RCC 7860 (cell line): ENCODE measurements at regions not wholly inside any gene's neighbourhood (a gene's known extent, or its start where the extent isn't known, plus 50 kb on each side); places are given as distances from the start of the nearest gene placed in this dataset.
"Not testable (repeated sequence)": the region's sequence is repeated elsewhere in the genome, so short reads cannot be mapped to it uniquely, and the experiment has no call there.

Source experiments
- DNase-seq: peaks from one replicate; pipeline ENCODE4 v3.0.0-alpha.2; 2015; ENCODE audit warnings: low spot score
- FAIRE-seq: peaks from 2 replicates; lab custom pipeline; 2012; peaks lifted over from hg19 to GRCh38; lab: Jason Lieb, UNC

DNA sequence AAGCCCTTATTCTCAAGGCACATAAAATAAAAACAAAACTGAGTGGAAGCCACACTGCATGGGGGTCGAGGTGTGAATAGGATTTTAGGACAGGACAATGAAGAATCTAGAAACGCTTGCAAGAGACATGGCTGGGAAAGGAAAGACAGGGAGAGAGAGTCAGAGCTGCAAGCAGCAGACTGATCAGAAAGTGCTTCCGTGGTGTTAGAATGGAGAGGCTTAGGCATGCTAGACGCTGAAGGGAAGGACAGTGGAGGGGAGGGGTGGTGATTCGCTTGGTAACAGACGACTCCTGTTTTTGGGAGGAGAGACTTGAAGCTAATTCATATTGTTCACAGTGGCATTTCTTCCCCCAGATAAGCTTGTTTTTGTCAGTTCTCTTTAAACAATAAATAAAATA lies 173.5 kb downstream of the AIPL1 start:
- no peak for FAIRE-seq
- DNase-seq = no peak

DNA sequence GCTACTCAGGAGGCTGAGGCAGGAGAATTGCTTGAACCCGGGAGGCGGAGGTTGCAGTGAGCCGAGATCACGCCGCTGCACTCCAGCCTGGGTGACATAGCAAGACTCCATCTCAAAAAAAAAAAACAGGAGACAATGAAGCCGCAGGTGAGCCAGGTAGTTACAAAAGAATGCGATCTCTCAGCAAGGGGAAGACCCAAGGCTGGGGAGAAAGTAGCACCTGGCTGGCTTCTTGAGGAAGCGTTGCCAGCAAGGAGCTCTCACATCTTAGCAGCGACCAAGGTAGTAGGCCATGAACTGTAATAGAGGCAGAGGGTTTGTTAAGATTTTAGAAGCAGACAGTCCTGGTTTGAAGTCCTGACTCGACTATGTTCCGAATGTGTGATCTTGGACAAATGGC lies 175.0 kb downstream of the AIPL1 start:
- FAIRE-seq (no peak), DNase-seq (no peak)

DNA sequence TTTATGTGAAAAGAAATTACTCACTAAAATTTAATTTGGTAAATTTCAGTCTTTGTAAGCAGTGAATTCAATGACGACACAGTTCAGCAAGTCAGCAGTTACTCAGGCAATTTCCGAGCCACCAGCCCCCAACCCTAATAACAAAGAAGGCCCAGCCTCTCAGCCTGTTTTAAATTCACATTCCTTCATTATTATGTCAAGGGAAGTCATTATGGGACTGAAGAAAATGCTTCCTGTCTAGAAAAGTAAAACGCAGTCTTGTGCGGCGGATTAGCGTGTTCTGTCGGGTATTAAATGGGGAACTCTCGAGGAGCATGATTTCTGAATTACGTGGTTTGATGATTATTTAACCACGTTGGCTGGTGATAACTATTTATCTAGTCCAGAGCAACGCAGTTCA lies 177.6 kb downstream of the AIPL1 start:
- DNase-seq (peak; percentile 66), FAIRE-seq (peak; percentile 77)

DNA sequence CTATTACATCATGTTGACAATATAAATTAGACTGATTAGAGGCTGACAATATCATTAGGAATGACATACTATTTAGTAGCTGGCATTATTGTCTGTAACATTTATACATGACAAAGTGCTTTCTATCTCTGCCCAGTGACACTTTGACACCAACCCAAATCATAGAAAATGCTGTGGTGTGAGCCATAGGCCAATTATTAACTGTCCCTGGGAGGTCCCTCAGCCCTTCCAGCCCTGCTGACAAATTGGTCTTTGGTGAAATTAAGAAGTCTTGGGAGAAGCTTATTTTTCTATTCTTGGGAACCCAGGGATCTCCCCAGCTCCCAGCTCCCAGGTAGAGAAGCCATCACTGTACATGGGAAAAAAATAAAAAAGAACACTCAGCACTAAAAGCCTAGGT lies 179.6 kb downstream of the AIPL1 start:
- DNase-seq (peak; percentile 52), FAIRE-seq (peak; percentile 85)

DNA sequence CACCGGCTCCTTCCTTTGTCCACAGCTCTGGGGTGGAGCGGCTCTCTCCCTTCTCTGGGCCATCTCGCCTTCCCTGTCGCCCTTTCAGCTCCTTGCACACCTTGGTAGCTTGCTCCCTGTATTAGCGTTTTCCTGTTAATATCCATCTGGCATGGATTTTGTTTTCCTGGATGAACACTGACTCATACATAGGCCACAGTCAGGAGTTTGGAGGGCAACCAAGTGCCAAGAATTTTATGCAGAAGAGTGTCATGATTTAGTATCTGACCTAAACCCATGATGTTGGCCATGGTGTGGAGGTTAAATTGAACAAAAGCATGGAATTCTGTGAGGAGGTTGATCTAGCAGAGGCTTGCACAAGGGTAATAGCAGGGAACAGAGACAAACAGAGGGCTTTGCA lies 180.9 kb downstream of the AIPL1 start:
- DNase-seq = peak; percentile 38
- FAIRE-seq = peak; percentile 83

DNA sequence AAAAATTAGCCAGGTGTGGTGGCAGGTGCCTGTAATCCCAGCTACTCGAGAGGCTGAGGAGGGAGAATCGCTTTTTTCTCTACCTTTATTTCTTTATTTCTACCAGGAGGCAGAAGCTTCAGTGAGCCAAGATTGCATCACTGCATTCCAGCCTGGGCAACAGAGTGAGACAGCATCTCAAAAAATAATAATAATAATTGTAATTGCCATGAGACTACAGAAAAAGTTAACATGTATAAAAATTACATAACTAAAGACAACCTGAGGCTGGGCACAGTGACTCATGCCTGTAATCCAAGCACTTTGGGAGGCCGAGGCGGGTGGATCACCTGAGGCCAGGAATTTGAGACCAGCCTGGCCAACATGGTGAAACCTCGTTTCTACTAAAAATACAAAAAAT lies 181.5 kb downstream of the WSCD1 start:
- FAIRE-seq, DNase-seq: not testable (repeated sequence)

DNA sequence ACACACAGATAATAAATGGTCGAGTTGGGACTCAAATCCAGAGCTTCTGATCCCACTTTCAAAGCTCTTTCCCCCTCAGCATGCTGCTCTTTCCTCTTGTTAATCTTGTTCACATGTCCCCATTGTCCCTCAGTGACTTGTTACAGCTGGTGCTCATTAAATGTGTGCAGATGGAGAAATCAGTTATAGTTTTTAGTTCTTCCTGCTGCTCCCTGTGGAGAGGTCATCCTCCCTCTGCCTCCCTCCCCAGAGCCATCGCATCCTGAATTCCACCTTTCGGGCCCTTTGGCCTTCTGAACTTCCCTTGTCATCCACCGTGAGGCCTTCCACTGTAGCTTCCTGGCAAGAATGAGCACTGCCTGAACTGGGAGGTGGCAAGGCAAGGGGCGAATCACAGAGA lies 179.6 kb downstream of the WSCD1 start:
- FAIRE-seq = no peak
- no peak for DNase-seq

DNA sequence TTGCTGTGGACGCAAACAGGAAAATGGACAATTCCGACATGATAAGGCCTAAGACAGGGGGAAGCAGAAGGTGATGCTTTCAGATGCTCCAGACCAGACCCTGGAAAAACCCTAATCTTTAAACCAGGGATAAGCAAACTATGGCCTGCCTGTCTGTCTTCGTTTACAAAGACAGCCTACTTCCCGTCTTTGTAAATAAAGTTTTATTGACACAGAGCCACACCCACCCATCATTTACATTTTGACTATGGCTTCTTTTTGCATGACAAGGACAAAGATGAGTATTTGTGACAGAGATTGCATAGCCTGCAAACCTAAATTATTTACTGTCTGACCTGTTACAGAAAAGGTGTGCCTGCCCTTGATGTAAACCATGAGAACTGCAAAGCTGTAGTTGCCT lies 177.9 kb downstream of the WSCD1 start:
- no peak for FAIRE-seq
- no peak for DNase-seq

DNA sequence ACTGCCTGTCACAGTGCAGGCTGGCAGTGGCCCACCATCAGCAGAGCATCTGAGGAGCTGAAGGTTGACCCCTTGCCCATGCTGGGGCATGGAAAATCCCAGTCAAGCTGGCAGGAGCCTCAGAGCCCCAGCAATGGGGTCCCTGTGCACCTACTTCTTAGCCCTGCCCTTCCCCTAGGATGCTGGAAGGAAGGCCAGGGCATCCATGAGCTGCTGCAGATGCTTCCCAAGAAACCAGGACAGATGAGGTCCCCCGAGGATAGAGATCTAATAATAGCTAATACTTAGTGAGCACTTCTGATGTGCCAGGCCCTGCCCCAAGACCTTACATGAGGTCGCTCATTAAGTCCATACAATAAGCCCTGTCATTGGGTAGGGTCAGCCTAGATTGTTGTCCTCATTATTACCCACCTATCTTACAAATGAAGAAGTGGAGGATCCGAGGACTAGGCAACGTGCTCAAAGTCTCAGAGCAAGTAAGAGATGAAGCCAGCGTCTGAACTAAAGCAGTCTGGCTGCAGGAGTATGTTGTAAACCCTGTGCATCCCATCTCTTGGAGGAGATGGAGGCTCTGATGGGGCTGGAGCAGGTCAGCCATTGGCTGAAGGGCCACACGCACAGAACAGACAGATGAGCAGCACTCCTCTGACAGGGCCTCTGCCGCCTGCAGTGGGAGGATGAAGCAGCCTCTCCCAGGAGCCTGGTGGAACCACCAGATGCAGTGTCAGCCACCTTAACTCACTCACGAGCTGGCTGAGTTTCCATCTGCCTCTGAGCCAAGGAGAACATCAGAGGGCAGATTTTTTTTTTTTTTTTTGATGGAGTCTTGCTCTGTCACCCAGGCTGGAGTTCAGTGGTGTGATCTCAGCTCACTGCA lies 175.4 kb downstream of the WSCD1 start:
- no peak for FAIRE-seq
- DNase-seq = no peak

DNA sequence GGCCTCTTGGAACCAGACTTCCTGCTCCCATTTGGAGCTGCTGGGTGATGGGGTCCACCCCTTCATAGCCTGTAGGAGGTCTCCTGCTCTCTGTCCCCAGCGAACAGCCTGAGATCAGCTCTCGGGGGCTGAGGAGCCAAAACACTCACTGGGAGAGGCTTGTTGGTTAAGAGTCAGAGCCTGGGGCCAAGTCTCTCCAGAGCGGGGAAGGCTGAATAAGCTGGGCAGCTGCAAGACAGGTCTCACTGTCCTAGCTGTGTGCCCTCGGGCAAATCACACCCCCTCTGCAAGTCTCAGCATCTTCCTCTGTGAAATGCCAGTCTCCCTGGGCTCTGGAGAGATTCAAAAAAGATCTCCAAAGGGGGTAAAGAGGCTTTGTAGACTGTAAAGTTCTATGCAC lies 174.6 kb downstream of the WSCD1 start:
- no peak for DNase-seq
- FAIRE-seq = no peak

DNA sequence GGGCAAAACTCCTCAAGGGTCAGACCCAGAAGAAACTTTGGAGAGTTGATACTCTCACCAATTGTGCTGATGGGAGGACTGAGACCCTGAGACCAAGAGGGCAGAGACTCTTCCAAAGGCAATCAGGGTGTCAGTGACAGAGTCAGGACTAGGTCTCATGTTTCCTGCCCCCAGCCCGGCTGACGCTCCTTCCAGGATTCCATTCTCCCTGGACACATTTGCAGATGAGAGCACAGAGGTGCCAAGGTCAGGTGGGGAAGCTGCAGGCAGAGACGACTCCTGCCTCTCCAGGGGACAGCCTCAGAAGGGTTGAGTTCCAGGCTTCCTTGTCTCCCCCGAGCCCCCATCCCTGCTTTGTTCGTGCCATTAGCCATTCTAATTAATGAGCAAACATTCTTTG lies 174.1 kb downstream of the WSCD1 start:
- FAIRE-seq = no peak
- no peak for DNase-seq

DNA sequence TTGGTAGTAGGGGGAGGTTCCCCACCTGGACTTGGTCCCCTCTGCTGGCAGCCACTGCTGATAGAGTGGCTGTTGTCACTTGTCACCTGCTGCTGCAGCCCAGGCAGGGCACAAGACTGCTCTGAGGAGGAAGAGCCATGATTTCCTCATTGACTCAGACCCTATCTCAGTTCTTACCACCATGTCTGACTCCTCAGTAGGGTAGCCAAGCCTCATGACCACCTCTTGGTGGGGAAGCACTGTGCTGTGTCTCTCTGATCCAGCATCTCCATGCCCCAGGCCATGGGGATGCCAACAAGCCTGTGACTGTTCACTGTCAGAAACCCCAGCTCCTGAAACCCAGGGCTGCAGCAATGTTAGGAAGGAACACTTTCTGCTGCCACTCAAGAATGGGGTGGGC lies 173.0 kb downstream of the WSCD1 start:
- FAIRE-seq (no peak), DNase-seq (no peak)

DNA sequence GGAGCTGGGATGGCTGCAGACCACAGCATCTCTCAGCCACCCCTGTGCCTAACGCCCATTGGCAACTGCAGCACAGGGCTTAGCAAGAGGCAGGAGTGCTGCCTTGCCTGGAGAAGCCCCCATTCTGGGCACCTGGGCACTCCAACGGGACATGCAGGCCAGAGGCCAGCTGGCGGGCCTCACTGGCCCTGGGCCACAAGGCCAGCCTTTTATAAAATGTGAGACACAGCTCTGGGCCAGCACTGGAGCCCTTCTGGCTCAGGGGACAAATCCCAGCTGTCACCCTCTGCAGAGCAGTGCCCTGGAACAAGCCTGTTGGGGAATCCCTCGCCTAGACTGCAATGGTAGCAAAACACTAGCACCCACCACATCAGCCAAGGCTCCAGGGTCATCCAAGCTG lies 171.8 kb downstream of the WSCD1 start:
- FAIRE-seq (no peak), DNase-seq (no peak)

DNA sequence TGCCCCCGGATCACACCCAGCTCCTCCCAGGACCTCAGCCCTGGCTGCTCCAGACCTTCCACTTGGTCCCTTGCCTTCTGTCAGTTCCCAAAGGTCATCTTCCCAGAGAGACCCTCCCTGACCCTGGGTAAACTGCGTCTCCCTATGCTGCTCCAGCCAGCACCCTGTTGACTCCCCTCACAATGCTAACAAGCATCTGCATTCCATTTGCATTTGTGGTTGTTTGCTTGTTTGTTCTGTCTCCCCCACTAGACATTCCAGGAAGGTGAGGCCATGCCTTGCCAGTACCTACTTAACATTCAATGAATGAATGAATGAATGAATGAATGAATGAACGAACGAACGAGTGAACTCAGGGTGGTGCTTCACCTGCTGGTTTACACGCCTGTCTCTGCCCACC lies 171.2 kb downstream of the WSCD1 start:
- DNase-seq (no peak), FAIRE-seq (no peak)

DNA sequence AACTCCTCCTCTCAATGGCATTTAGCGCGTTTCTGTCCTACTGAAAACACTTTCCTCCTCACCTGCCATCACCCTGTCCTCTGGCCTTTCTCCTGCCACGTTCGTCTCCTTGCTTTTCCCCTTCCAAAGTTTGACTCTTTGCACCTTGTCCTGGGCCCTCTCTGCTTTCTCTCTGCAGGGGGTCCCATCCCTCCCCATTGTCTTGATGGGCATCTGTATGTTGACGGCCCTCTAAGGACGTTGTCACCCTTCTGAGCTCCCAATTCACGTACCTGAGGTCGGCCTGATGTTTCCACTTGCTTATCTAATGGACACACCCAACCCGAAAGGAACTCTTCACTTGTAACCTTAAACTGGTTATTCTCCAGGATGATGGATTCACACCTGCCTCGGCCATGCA lies 170.4 kb downstream of the WSCD1 start:
- FAIRE-seq (no peak), DNase-seq (no peak)

DNA sequence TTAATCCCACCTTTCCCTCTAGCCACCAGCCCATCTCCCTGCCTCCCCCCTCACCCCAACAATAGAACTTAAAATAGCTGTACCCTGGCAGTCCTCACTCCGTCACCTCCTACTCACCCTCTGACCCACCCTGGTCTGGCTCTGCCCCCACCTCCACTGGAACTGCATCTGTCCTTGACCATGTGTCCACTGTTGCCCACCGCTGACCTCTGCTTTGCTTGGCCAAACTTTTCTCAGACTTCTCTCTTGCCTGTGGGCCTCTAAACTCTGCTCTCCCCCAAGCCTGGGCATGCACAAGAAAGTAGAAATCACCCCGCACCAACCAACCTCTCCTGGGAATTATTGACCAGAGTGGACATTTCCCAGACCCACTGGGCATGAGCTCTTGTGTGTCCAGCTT lies 169.8 kb downstream of the WSCD1 start:
- FAIRE-seq = no peak
- no peak for DNase-seq

DNA sequence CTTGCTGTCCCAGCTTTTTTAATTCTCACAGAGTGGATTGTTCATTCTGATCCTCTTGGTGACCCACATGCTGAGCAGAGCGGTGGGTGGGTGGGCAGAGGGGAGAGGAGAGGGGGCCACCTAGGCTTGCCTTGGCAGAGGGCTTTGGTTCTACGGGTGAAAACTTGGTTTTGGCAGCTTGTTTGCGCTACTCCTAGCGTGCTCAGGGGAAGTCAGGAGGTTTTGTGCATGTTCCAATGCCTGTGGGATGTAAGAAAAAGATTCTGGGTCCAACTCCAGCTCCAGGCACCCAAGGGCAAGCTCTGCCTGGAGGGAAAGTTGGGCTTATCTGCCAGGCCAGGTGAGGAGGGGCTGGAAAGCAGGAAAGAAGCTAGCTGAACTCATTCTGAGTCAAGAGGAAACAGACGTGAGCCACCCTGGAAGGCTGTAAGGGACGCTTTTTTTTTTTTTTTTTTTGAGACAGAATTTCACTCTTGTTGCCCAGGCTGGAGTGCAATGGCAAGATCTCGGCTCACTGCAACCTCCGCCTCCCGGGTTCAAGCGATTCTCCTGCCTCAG lies 169.1 kb downstream of the WSCD1 start:
- FAIRE-seq (no peak), DNase-seq (peak; percentile 18)

DNA sequence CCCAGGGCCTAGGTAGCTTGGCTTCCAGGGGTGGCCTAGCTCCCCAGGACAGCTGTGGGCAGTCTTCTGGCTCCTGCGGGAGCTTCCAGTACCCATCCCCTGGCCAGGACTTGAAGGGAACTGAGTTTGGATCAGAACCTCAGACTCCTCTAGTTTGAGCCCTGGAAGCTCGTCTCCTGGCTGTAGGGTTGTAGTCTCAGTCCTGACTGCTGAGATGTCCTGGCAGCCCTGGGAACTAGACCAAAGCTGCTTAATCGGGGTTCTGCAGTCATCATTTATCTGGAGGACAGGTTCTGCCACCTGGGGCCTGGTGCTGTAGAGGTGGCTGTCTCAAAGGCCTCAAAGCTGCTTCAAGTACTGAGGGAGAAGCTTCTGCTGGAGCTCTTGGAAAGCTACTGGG lies 163.7 kb downstream of the WSCD1 start:
- DNase-seq = no peak
- FAIRE-seq = no peak

DNA sequence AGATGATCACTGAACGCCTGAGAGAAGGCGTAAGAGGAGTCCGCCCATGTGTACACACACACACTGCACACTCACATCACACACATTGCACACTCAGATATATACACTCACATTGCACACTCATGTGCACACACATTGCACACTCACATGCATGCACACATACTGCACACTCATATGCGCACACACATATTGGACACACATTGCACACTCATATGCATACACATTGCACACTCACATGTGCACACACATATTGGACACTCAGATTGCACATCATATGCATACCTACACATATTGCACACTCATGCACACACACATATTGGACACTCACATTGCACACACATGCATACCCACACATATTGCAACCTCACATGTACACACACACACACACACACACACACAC lies 163.2 kb downstream of the WSCD1 start:
- DNase-seq = no peak
- FAIRE-seq = no peak

DNA sequence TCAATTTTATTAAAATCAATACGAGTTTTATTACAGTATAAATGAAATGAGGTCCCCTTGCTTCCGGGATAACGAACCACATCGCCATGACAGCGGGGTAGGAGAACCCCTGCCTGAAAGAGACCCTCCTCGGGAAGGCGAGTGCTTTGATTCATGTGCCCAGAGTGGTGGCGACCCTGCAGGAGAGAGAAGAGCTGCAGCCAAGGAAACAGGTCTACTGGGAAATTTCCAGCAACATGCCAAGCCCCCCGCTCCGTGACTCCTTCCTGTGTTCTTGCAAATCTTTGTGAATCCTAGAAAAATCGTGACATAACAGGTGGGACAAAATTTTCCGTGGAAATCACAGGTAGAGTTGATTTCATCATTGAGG lies 162.5 kb downstream of the WSCD1 start:
- no peak for DNase-seq
- no peak for FAIRE-seq

DNA sequence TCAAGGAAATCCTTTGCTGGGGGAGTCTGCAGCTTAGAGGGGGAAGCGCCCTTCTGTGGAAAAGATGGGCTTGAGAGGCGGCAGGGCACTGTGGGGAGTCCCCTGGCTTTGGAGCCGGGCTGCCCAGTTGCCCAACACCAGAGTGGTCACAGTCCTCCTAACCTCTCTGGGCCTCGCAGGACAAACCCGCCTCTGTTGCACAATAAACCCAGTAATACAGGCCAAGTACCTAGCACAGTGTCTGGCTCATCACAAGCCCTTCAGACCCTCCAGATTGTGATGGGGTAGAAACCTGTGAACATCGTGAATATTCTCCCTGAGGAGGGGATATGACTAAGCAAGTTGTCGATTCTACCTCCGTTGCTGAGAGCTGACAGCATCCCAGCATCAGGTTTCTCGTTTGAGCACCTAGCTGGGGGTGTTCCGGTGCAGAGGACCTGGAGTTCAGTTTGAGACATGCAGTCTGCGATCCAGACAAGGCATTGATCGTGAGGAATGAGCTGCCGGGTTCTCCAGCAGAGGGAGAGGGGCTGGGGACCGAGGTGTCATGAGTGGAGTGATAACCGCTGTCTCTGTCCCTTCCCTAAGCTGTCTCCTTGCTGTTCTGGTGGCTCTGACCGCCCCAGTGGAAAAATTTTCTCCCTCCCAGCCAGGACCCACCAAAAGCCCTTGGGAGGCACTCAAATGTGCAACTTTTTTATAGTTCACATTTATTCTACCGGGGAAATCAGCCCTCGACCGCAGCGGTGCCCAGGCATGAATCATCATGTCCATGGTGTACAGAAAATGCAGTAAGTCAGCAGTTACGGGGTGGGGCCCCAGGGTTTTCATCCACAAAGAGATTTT lies 161.9 kb downstream of the WSCD1 start:
- FAIRE-seq = peak; percentile 94

DNA sequence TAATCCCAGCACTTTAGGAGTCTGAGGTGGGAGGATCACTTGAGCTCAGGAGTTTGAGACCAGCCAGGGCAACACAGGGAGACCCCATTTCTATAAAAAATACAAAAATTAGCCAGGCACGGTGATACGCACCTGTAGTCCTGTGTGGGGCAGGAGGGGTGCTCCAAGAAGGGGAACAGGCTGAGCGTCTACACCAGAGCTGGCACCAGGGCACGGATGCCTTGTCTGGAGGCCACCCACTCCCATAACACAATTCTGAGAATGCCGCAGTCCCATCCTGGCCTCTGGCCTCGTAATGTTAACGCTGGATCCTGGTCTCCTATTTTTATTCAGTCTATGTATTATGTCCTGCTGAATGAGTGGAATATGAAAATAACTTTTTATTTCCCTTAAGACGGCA lies 161.3 kb downstream of the WSCD1 start:
- FAIRE-seq (no peak), DNase-seq (no peak)

More for the DNA sequence above, 161.9 kb downstream of the WSCD1 start:
- peak; percentile 57 for DNase-seq
